ENCODE measurements at regions not wholly inside any gene's neighbourhood (a gene's known extent, or its start where the extent isn't known, plus 50 kb on each side); places are given as distances from the start of the nearest gene placed in this dataset.

- no peak overlapping the region for H3K27ac ChIP-seq (ENCODE audit: low read depth)
- H3K36me3 ChIP-seq (ENCODE audit: insufficient read depth): no peaks in the 10 kb centered on the region
- H3K4me1 ChIP-seq (ENCODE audit: insufficient read depth): no peaks in the 10 kb centered on the region
- H3K4me3 ChIP-seq (ENCODE audit: low read depth, low read length): no peak overlapping the region
- no peak for DNase-seq (ENCODE audit: extremely low spot score)
- 13% methylated on average over 1 of the region's 1 CpG for WGBS
Measured at GRCh38 chr6:93992976-93993375, 573.6 kb upstream of the EPHA7 start.

- Histone ChIP-seq H3K4me3 (ENCODE audit: low read depth, low read length) (no peak overlapping the region), H3K27ac (ENCODE audit: low read depth) (no peak overlapping the region), H3K4me1 (ENCODE audit: insufficient read depth) (no peaks in the 10 kb centered on the region), H3K36me3 (ENCODE audit: insufficient read depth) (no peaks in the 10 kb centered on the region)
- DNase-seq (ENCODE audit: extremely low spot score): no peak
- 93% methylated on average over 2 of the region's 2 CpGs for WGBS
Measured at GRCh38 chr6:93989630-93990029, 570.3 kb upstream of the EPHA7 start.

- no peak for DNase-seq (ENCODE audit: extremely low spot score)
- Histone ChIP-seq H3K4me1 (ENCODE audit: insufficient read depth) (no peaks in the 10 kb centered on the region), H3K36me3 (ENCODE audit: insufficient read depth) (no peaks in the 10 kb centered on the region), H3K27ac (ENCODE audit: low read depth) (no peak overlapping the region), H3K4me3 (ENCODE audit: low read depth, low read length) (no peak overlapping the region)
- WGBS: 93% methylated on average over 2 of the region's 2 CpGs
Measured at GRCh38 chr6:93985953-93986352, 566.6 kb upstream of the EPHA7 start.

- H3K36me3 ChIP-seq (ENCODE audit: insufficient read depth): no peaks in the 10 kb centered on the region
- H3K4me3 ChIP-seq (ENCODE audit: low read depth, low read length): no peak overlapping the region
- WGBS: 75% methylated on average over 3 of the region's 3 CpGs
- H3K4me1 ChIP-seq (ENCODE audit: insufficient read depth): no peaks in the 10 kb centered on the region
- no peak overlapping the region for H3K27ac ChIP-seq (ENCODE audit: low read depth)
- DNase-seq (ENCODE audit: extremely low spot score): no peak
Measured at GRCh38 chr6:93975159-93975558, 555.8 kb upstream of the EPHA7 start.

- WGBS: 84% methylated on average over 2 of the region's 2 CpGs
- Histone ChIP-seq H3K4me3 (ENCODE audit: low read depth, low read length) (no peak overlapping the region), H3K36me3 (ENCODE audit: insufficient read depth) (no peaks in the 10 kb centered on the region), H3K4me1 (ENCODE audit: insufficient read depth) (no peaks in the 10 kb centered on the region), H3K27ac (ENCODE audit: low read depth) (no peak overlapping the region)
- DNase-seq (ENCODE audit: extremely low spot score): no peak
Measured at GRCh38 chr6:93974332-93974731, 555.0 kb upstream of the EPHA7 start.

- 88% methylated on average over 3 of the region's 3 CpGs for WGBS
- no peak for DNase-seq (ENCODE audit: extremely low spot score)
- Histone ChIP-seq H3K4me3 (ENCODE audit: low read depth, low read length) (no peak overlapping the region), H3K27ac (ENCODE audit: low read depth) (no peak overlapping the region), H3K4me1 (ENCODE audit: insufficient read depth) (no peaks in the 10 kb centered on the region), H3K36me3 (ENCODE audit: insufficient read depth) (no peaks in the 10 kb centered on the region)
Measured at GRCh38 chr6:93972791-93973190, 553.4 kb upstream of the EPHA7 start.

- WGBS: 61% methylated on average over 5 of the region's 5 CpGs
- H3K36me3 ChIP-seq (ENCODE audit: insufficient read depth): no peaks in the 10 kb centered on the region
- no peak for DNase-seq (ENCODE audit: extremely low spot score)
- no peak overlapping the region for H3K4me3 ChIP-seq (ENCODE audit: low read depth, low read length)
- no peak overlapping the region for H3K27ac ChIP-seq (ENCODE audit: low read depth)
- H3K4me1 ChIP-seq (ENCODE audit: insufficient read depth): no peaks in the 10 kb centered on the region
Measured at GRCh38 chr6:93970684-93971083, 551.3 kb upstream of the EPHA7 start.

GRCh38 chr6:93968126-93968525 is 548.8 kb upstream of the EPHA7 start:
- H3K4me3 ChIP-seq (ENCODE audit: low read depth, low read length): no peak overlapping the region
- no peaks in the 10 kb centered on the region for H3K36me3 ChIP-seq (ENCODE audit: insufficient read depth)
- no peak overlapping the region for H3K27ac ChIP-seq (ENCODE audit: low read depth)
- no peak for DNase-seq (ENCODE audit: extremely low spot score)
- H3K4me1 ChIP-seq (ENCODE audit: insufficient read depth): no peaks in the 10 kb centered on the region
- 74% methylated on average over 4 of the region's 4 CpGs for WGBS

- no peak for DNase-seq (ENCODE audit: extremely low spot score)
- H3K27ac ChIP-seq (ENCODE audit: low read depth): no peak overlapping the region
- no peaks in the 10 kb centered on the region for H3K4me1 ChIP-seq (ENCODE audit: insufficient read depth)
- H3K4me3 ChIP-seq (ENCODE audit: low read depth, low read length): no peak overlapping the region
- WGBS: 93% methylated on average over 1 of the region's 1 CpG
- no peaks in the 10 kb centered on the region for H3K36me3 ChIP-seq (ENCODE audit: insufficient read depth)
Measured at GRCh38 chr6:93964926-93965325, 545.6 kb upstream of the EPHA7 start.

GRCh38 chr6:93964321-93964720 is 545.0 kb upstream of the EPHA7 start:
- no peaks in the 10 kb centered on the region for H3K4me1 ChIP-seq (ENCODE audit: insufficient read depth)
- no peaks in the 10 kb centered on the region for H3K36me3 ChIP-seq (ENCODE audit: insufficient read depth)
- H3K27ac ChIP-seq (ENCODE audit: low read depth): no peak overlapping the region
- 47% methylated on average over 1 of the region's 1 CpG for WGBS
- no peak for DNase-seq (ENCODE audit: extremely low spot score)
- no peak overlapping the region for H3K4me3 ChIP-seq (ENCODE audit: low read depth, low read length)

- no peak for DNase-seq (ENCODE audit: extremely low spot score)
- Histone ChIP-seq H3K36me3 (ENCODE audit: insufficient read depth) (no peaks in the 10 kb centered on the region), H3K4me3 (ENCODE audit: low read depth, low read length) (no peak overlapping the region), H3K4me1 (ENCODE audit: insufficient read depth) (no peaks in the 10 kb centered on the region), H3K27ac (ENCODE audit: low read depth) (no peak overlapping the region)
- WGBS: 78% methylated on average over 1 of the region's 1 CpG
Measured at GRCh38 chr6:93962566-93962965, 543.2 kb upstream of the EPHA7 start.

- H3K4me3 ChIP-seq (ENCODE audit: low read depth, low read length): no peak overlapping the region
- H3K36me3 ChIP-seq (ENCODE audit: insufficient read depth): no peaks in the 10 kb centered on the region
- WGBS: 69% methylated on average over 1 of the region's 1 CpG
- H3K27ac ChIP-seq (ENCODE audit: low read depth): no peak overlapping the region
- no peaks in the 10 kb centered on the region for H3K4me1 ChIP-seq (ENCODE audit: insufficient read depth)
- DNase-seq (ENCODE audit: extremely low spot score): no peak
Measured at GRCh38 chr6:93954584-93954983, 535.2 kb upstream of the EPHA7 start.

GRCh38 chr6:93943661-93944060 is 524.3 kb upstream of the EPHA7 start:
- Histone ChIP-seq H3K4me1 (ENCODE audit: insufficient read depth) (no peaks in the 10 kb centered on the region), H3K36me3 (ENCODE audit: insufficient read depth) (no peaks in the 10 kb centered on the region), H3K4me3 (ENCODE audit: low read depth, low read length) (no peak overlapping the region), H3K27ac (ENCODE audit: low read depth) (no peak overlapping the region)
- DNase-seq (ENCODE audit: extremely low spot score): no peak

GRCh38 chr6:93940381-93940780 is 521.0 kb upstream of the EPHA7 start:
- no peak for DNase-seq (ENCODE audit: extremely low spot score)
- Histone ChIP-seq H3K4me3 (ENCODE audit: low read depth, low read length) (no peak overlapping the region), H3K27ac (ENCODE audit: low read depth) (no peak overlapping the region), H3K36me3 (ENCODE audit: insufficient read depth) (no peaks in the 10 kb centered on the region), H3K4me1 (ENCODE audit: insufficient read depth) (no peaks in the 10 kb centered on the region)
- WGBS: 70% methylated on average over 2 of the region's 2 CpGs

- DNase-seq (ENCODE audit: extremely low spot score): no peak
- Histone ChIP-seq H3K36me3 (ENCODE audit: insufficient read depth) (no peaks in the 10 kb centered on the region), H3K4me1 (ENCODE audit: insufficient read depth) (no peaks in the 10 kb centered on the region), H3K27ac (ENCODE audit: low read depth) (no peak overlapping the region), H3K4me3 (ENCODE audit: low read depth, low read length) (no peak overlapping the region)
- 87% methylated on average over 2 of the region's 2 CpGs for WGBS
Measured at GRCh38 chr6:93932175-93932574, 512.8 kb upstream of the EPHA7 start.

Measured in urinary bladder (tissue), 3 donors.